ENCODE measurements at regions not wholly inside any gene's neighbourhood (a gene's known extent, or its start where the extent isn't known, plus 50 kb on each side); places are given as distances from the start of the nearest gene placed in this dataset.

GRCh38 chr6:159620947-159621346 lies 72.1 kb downstream of the SOD2 start:
- TF ChIP-seq CTCF (IDR thresholded peaks at IDR 0.05) (peak; percentile 11), EZH2 (IDR thresholded peaks at IDR 0.05; ENCODE audit: borderline replicate concordance, insufficient read depth, low read depth, low read length, poor library complexity, severe bottlenecking) (no peak)

Measured in B cell (primary cell).